ENCODE measurements at regions not wholly inside any gene's neighbourhood (a gene's known extent, or its start where the extent isn't known, plus 50 kb on each side); places are given as distances from the start of the nearest gene placed in this dataset.

DNA sequence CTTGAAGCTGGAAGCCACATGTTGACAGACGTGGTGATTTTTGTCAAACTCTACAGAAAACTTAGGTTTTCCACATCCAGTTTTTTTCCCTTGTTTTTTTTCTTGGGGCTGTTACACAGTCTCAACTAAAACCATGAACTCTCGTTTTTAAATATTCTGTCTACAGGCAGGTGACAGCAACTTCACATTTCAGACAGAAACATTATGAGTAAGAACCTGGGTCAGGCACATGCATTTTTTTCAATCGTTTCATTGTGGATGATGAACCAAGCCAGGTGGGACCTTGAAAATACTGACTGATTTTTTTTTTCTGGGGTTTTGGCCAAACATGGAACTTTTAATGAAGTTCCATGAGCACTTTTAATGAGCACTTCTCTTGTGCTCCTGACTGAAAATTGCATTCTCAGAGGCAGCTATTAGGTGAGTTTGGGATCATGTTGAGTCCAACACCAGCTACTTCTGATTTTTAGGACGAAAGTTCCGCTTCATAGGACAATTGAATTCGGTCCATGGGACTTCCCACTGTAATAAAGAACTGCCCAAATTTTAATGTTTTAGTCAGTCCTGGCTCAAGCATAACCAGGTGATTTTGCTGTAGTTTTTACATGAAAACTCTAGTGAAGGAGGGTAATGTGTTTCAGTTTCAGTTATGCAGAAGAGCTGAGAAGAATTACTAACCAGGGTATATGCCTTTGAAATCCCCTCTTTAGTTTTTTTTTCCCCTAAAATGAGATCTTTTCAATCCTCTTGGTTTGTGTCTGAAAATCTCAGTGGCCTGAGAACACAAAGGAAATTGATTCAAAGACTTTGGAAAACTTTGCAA is 93.2 kb upstream of the ADAMTS16 start:
- TF ChIP-seq, protein P1, sequence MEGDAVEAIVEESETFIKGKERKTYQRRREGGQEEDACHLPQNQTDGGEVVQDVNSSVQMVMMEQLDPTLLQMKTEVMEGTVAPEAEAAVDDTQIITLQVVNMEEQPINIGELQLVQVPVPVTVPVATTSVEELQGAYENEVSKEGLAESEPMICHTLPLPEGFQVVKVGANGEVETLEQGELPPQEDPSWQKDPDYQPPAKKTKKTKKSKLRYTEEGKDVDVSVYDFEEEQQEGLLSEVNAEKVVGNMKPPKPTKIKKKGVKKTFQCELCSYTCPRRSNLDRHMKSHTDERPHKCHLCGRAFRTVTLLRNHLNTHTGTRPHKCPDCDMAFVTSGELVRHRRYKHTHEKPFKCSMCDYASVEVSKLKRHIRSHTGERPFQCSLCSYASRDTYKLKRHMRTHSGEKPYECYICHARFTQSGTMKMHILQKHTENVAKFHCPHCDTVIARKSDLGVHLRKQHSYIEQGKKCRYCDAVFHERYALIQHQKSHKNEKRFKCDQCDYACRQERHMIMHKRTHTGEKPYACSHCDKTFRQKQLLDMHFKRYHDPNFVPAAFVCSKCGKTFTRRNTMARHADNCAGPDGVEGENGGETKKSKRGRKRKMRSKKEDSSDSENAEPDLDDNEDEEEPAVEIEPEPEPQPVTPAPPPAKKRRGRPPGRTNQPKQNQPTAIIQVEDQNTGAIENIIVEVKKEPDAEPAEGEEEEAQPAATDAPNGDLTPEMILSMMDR (IDR thresholded peaks at IDR 0.05), result no peak

DNA sequence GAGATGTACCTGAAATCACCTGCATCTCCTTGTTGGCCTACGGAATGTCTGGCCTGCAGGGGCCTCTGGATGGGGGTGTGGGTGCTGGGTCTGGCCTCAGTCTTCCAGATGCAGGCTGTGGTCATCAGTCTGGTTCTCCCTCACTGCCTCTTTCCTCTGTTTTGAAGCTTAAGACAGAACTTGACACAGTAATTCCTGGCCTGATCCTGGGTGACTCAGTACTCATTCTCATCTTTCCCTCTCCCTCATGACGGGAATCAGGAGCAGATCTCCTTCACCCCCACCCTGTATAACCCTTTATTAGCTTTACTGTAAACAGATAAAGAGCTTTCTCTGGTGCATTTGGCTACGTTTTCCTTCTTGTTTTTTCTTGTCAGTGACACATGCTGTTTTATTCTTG is 89.3 kb upstream of the ADAMTS16 start:
- TF ChIP-seq, protein P1 (IDR thresholded peaks at IDR 0.05), result no peak

DNA sequence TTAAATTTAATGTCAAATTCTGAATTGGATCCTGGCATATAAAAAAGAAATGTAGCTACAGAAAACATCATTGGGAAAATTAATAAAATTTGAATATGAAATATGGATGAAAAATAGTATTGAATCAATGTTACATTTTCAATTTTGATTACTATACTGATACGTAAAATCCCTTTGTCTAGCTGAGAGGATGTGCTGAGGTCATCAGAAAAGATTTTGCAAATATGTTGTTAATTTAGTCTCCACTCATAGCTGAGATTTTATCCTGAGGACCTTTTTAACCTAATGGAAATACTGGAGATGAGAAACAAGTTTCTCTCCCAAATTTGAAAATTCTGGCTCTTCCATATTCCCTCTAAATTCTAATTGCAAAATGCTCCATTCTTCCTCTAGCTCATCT is 84.4 kb upstream of the ADAMTS16 start:
- TF ChIP-seq, protein P1 (IDR thresholded peaks at IDR 0.05), result no peak

DNA sequence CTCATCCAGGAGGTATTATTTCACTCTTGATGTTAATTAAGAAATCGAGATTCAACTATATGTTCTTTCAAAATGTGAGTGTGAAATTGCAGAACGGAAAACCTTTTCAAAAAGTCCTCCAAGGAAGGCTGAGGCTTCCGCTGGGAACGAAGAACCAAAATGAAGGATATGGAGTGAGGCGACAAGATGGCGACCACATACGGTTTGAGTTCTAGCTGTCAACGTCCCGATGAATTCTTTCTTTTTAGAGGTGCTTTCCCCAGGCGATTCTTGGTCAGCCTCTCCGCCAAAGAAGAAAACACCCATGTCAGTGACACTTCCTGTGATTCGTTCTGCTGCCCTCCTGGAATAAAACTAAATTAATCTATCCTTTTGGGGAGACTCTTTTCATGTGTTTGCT is 78.3 kb upstream of the ADAMTS16 start:
- TF ChIP-seq, protein P1 (IDR thresholded peaks at IDR 0.05), result no peak

DNA sequence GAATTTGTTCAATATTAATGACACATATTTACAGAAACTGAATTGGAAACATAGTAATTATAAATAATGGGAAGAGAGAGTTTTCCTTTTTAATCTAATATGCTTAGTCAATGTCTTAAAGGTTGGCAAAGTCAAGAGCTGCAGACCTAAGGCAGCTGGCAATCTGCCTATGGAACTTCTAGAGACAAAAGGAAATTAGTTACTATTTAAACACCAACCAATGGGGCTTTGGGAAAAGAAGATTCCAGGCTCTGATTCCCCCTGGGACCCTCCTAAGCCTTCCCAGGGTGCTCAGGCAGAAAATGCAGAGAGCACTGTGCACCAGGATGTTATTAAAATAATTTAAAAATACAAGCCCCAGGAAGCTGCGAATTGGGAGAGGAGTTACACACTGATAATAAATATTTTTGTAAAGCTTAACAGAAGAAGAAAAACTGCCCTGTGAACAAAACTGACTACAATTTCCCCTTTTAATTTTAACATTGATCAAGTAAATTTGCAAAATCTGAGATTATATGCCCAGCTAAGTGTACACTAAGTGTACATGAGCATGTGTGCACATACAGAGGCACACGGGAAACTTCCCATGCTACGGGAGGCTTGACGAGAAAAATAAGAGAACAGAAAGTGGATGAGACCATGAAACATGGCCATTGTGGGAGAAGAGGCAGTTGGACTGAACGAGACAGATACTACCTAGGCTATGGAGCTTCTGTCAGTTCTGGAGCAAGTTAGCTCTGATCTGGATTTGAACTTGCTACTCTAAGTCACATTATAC is 77.4 kb upstream of the ADAMTS16 start:
- TF ChIP-seq, protein P1 (IDR thresholded peaks at IDR 0.05), result no peak

DNA sequence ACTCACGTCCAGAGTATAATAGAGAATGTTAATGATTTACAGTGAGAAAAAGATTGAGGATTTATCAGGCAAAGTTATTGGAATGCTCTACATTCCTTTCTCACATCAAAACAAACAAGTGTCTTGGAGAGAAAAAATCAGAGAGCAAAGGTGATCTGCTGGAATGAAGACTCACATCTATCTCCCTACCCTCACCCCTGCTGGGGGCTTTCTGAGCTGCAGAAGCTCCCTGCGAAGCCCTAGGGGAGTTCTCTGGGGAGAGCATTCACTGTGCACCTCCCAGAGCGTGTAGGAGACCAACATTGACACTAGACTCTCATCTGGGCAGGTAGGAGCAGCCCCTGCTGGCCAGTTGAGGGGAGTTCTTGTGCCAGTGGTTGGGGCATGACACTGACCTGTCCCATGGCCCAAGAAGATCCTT is 76.6 kb upstream of the ADAMTS16 start:
- TF ChIP-seq, protein P1 (IDR thresholded peaks at IDR 0.05), result no peak

DNA sequence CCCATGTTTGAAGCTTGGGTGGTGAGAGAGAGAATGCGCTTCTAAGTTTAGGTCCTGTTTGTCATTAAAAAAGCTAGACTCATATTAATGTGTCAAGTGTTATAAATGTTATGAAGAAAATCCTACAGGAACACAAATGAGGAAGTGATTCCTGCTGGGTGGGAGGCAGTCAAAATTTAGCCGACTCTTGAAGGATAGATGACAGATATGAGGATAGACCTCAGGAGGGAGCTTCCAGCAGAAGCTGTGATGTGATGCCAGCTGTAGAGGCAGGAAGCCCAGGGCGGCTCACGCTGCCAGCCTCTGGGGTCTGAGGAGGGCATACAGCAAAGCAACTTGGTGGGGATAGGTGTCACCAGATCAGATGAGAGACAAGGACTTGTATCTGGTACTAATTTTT is 74.7 kb upstream of the ADAMTS16 start:
- TF ChIP-seq, protein P1 (IDR thresholded peaks at IDR 0.05), result no peak

Measured in LNCAP (cell line).